GM19455 (cell line): ENCODE measurements at regions not wholly inside any gene's neighbourhood (a gene's known extent, or its start where the extent isn't known, plus 50 kb on each side); places are given as distances from the start of the nearest gene placed in this dataset.

Experiments used
- ATAC-seq: cut with Tn5 transposase; IDR thresholded peaks from one replicate; pipeline ENCODE4 v1.9.1; 2021; ENCODE audit not compliant: unreplicated experiment

- ATAC-seq: no peak
Measured at GRCh38 chr6:56378507-56378906, 131.1 kb upstream of the COL21A1 start.

GRCh38 chr6:56377295-56377694, 129.9 kb upstream of the COL21A1 start:
- ATAC-seq: no peak

- ATAC-seq: no peak
Measured at GRCh38 chr6:56375806-56376205, 128.4 kb upstream of the COL21A1 start.

GRCh38 chr6:56374841-56375369, 127.5 kb upstream of the COL21A1 start:
- ATAC-seq: no peak

GRCh38 chr6:56372406-56372995, 125.1 kb upstream of the COL21A1 start:
- ATAC-seq: no peak

GRCh38 chr6:56370561-56371211, 123.3 kb upstream of the COL21A1 start:
- ATAC-seq: peak; percentile 53

GRCh38 chr6:56370127-56370540, 122.8 kb upstream of the COL21A1 start:
- no peak for ATAC-seq

- no peak for ATAC-seq
Measured at GRCh38 chr6:56368491-56368890, 121.1 kb upstream of the COL21A1 start.

GRCh38 chr6:56366141-56366852, 118.9 kb upstream of the COL21A1 start:
- no peak for ATAC-seq

- no peak for ATAC-seq
Measured at GRCh38 chr6:56364827-56365339, 117.5 kb upstream of the COL21A1 start.

GRCh38 chr6:56364431-56364826, 117.0 kb upstream of the COL21A1 start:
- no peak for ATAC-seq

- ATAC-seq: no peak
Measured at GRCh38 chr6:56363796-56364430, 116.5 kb upstream of the COL21A1 start.

GRCh38 chr6:56361812-56362211, 114.4 kb upstream of the COL21A1 start:
- ATAC-seq: no peak

- ATAC-seq: peak; percentile 83
Measured at GRCh38 chr6:56359201-56359899, 112.0 kb upstream of the COL21A1 start.

GRCh38 chr6:56357616-56358373, 110.4 kb upstream of the COL21A1 start:
- no peak for ATAC-seq

- ATAC-seq: no peak
Measured at GRCh38 chr6:56356426-56356825, 109.0 kb upstream of the COL21A1 start.

- ATAC-seq: no peak
Measured at GRCh38 chr6:56353860-56354259, 106.5 kb upstream of the COL21A1 start.

GRCh38 chr6:56350628-56351260, 103.4 kb upstream of the COL21A1 start:
- ATAC-seq: no peak

- no peak for ATAC-seq
Measured at GRCh38 chr6:56349194-56349593, 101.8 kb upstream of the COL21A1 start.

- ATAC-seq: no peak
Measured at GRCh38 chr6:56348578-56348977, 101.2 kb upstream of the COL21A1 start.
